Medulla oblongata (tissue), 1 donor: ENCODE measurements at regions not wholly inside any gene's neighbourhood (a gene's known extent, or its start where the extent isn't known, plus 50 kb on each side); places are given as distances from the start of the nearest gene placed in this dataset.
A peak's percentile ranks its signal among the peaks of the same experiment; 100 is the strongest.

Source experiments
- DNase-seq: peaks from one replicate; pipeline ENCODE4 v3.0.0-alpha.2; 2015; ENCODE audit errors: extremely low spot score

DNA sequence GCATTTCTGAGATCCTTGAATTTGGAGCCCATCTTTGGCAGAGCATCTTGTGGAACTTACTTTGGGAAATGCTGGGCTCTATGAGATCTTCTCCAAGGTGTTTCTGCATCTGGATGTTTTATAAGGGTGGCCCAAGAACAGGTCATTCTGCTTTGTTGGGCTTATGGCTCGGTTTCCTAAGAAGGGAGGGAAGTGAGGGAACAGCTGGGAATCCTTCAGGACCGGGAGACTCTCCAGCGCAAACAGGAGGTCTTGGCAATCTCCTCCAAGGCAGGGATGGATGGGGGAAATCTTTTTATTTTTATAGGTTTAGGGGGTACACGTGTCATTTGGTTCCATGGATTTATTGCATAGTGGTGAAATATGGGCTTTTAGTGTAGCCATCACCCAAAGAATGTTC, 54.7 kb downstream of the IRX3 start:
- no peak for DNase-seq

- no peak for DNase-seq
Observed at GRCh38 chr16:54231336-54231735, 55.3 kb downstream of the IRX3 start.

DNA sequence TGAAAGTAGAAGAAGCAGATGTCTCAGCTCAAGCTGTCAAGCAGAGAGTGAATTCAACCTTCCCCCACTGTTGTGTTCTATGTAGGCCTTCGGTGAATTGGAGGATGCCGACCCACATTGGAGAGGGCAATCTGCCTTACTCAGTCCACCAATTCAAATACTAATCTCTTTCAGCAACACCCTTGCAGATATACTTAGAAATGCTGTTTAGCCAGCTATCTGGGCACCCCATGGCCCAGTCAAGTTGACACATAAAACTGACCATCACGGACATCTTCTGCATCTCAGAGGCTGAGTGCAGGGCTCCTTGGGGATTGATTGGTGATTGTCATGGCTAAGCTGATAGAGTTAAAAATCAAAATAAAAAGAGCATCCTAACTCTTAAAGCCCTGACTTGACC, 58.3 kb downstream of the IRX3 start:
- DNase-seq: no peak

- no peak for DNase-seq
Observed at GRCh38 chr16:54226296-54227010, 60.1 kb downstream of the IRX3 start.

DNA sequence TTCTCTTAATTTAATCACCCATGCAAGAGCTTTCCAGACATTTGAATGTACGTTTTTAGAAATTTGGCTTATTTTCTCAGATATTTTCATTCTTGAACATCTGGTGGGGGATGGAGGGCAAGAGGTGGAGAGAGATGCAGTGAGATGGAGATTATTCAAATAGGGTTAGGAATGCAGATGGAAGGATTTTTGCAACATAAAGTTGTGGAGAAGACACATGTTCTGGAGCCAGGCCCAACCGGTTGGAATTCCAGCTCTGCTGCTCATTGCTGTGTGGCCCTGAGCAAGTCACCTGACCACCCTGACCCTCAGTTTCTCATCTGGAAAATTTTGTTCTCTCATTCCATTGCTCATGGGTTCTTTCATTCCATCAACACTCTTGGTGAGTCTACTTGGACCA, 66.9 kb downstream of the IRX3 start:
- DNase-seq: no peak

DNA sequence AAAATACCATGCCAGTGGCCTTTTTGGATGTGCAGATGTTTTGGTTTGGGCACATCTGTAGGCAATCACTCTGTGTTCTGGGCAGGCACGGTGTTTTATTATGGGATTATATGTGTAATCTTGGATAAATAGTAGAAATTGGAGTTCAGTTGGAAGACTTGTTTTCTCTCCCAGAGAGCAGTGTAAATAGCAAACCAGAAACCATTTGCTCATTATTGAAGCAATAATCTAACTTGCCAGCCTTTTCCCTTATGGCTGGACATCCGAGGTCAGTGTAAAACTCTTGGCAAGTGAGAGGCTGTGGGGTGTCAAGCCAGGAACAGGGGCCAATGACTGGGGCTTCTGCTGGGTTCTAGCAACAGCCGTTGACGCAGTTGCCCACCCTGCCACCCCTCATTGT, 69.9 kb downstream of the IRX3 start:
- DNase-seq: no peak

DNA sequence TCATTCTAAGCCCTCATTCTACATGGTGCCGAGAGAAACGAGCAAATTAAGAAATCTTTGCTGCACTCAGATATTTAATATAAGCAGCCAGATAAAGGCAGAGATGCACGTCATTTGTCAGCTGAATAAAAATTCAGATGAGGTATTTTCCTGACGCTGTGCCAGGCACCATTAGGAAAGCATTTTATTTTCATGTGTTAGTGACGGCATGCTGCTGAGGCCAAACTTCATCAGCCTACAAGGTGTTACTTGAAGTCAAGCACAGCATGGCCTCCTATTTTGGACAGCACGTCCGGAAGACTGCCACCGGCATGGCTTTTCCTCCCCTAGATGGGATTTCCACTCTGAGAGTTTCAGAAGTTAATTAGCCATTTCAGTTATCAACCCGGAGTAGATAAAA, 70.3 kb downstream of the IRX3 start:
- no peak for DNase-seq

GRCh38 chr16:54215471-54215870, 71.1 kb downstream of the IRX3 start:
- no peak for DNase-seq

- DNase-seq: no peak
Observed at GRCh38 chr16:54213322-54213721, 73.3 kb downstream of the IRX3 start.

DNA sequence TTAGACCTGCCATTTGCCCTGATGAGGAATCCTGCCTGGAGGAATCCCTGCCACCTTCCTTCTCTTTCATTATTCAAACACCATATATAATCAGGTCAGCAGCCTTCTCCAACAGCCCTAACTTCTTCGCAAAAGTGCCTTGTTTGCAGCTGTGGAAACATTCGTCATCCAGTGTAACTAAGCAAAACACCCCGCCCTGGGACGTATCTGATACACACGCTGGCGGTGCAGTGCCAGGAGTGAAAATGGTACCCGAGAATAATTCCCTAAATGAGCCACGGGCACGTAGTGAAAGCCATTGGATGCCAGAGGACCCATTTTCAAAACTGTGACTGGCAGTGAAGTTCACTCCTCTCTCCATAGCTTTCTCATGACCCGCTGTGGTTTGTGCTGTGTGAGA, 73.7 kb downstream of the IRX3 start:
- DNase-seq: no peak

DNA sequence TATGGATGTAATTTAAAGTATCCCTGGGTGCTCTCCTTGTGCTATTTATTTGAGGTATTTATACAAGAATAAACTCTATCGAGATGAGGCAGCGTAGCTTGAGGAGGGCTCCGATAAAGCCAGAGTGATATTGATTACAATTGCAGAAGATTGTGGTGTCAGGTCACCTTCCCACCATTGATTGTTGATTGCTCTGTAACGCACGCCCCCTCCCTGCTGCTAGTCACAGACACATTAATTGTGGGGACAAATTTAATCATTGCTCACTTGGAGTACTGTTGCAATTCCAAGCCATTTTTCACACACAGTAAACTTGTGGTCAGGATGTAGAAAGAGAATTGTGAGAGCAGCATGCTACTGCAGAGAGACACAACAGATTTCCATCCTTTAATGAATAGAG, 75.4 kb downstream of the IRX3 start:
- DNase-seq: no peak

GRCh38 chr16:54210452-54211125, 76.0 kb downstream of the IRX3 start:
- no peak for DNase-seq

- DNase-seq: no peak
Observed at GRCh38 chr16:54208237-54208636, 78.3 kb downstream of the IRX3 start.

DNA sequence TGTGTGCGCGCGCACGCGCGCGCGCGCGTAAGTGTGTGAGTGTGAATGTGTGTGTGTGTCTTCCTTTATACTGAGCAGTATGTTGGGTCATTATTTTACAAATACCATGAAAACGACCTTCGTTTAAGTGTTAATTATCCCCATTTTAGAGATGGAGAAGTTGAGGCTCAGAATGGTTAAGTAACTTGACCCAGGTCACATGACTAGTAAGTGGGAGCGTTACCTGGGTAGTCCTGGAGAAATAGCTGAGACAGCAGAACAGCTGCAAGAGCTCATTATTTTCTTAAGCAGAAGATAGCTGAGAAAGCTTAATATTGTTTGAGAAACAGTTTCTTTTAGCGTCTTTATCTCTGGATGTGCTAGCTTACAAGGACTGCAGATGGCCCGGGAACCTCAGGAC, 78.8 kb downstream of the IRX3 start:
- no peak for DNase-seq

GRCh38 chr16:54204756-54205155, 81.8 kb downstream of the IRX3 start:
- DNase-seq: peak; percentile 76

- no peak for DNase-seq
Observed at GRCh38 chr16:54203851-54204505, 82.6 kb downstream of the IRX3 start.

DNA sequence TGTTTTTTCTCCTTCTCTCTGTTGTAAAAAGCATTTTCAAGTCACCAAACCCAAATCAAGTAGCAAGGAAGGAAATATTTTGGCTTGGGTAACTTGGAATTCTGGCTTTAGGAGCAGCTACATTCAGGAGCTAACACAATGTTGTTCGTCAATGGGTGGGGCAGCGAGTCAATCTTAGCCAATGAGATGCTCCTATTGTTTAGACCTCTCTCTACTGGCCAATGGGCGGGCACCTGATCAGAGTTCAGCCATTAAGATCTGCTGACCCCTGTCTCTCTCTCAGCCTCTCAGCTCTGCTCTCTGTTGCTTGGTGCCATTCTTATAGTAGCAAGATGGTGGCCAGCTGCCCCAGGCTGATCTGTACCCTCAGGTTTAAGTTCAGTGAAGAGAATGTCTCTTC, 83.2 kb downstream of the IRX3 start:
- no peak for DNase-seq
